K562 (cell line): ENCODE measurements at regions not wholly inside any gene's neighbourhood (a gene's known extent, or its start where the extent isn't known, plus 50 kb on each side); places are given as distances from the start of the nearest gene placed in this dataset.

Experiments
- BRF1 ChIP-seq: IDR thresholded peaks from 3 replicates; pipeline ENCODE4 v1.6.1; 2011; ENCODE audit warnings: borderline replicate concordance, mild to moderate bottlenecking; ENCODE audit not compliant: insufficient read length; ENCODE audit errors: extremely low read depth
- E2F1 ChIP-seq: sonication (generic); formaldehyde crosslinking; IDR thresholded peaks from 2 replicates; pipeline ENCODE4 v1.8.1; 2023; ENCODE audit warnings: mild to moderate bottlenecking, missing genetic modification reagents, moderate library complexity
- KLF10 ChIP-seq: fragments of 250-450 bp; sonication (Bioruptor Pico); IDR thresholded peaks from 2 replicates; pipeline ENCODE4 v1.6.1; 2021; ENCODE audit warnings: matching md5 sums
- POLR2A ChIP-seq: fragments of 450-650 bp; conservative IDR thresholded peaks from 2 replicates; pipeline ENCODE4 v1.6.1; 2016
- ZBTB7A ChIP-seq: IDR thresholded peaks from 2 replicates; pipeline ENCODE4 v1.6.1; 2011; ENCODE audit warnings: low read depth, mild to moderate bottlenecking, low read length, moderate library complexity, borderline replicate concordance; ENCODE audit not compliant: control insufficient read depth
- ZNF143 ChIP-seq: sonication (generic); formaldehyde crosslinking; IDR thresholded peaks from 2 replicates; pipeline ENCODE4 v1.9.0; 2022; ENCODE audit warnings: mild to moderate bottlenecking, missing genetic modification reagents
- TF ChIP-seq, protein P1 (sequence below), 3 experiments: IDR thresholded peaks in 2 of 3; conservative IDR thresholded peaks in 1 of 3; 2 replicates each; pipeline ENCODE4 v1.5.1; 2011 to 2012; ENCODE audit warnings: low read length in 3 of 3, mild to moderate bottlenecking in 3 of 3, control low read depth in 2 of 3, improper control_type of control experiment in 1 of 3, inconsistent platforms in 1 of 3, low read depth in 1 of 3, mixed read lengths in 1 of 3, moderate library complexity in 1 of 3; ENCODE audit not compliant: insufficient read depth in 2 of 3

GRCh38 chr1:244220410-244220809 is 169.3 kb downstream of the ZBTB18 start:
- TF ChIP-seq, protein P1, sequence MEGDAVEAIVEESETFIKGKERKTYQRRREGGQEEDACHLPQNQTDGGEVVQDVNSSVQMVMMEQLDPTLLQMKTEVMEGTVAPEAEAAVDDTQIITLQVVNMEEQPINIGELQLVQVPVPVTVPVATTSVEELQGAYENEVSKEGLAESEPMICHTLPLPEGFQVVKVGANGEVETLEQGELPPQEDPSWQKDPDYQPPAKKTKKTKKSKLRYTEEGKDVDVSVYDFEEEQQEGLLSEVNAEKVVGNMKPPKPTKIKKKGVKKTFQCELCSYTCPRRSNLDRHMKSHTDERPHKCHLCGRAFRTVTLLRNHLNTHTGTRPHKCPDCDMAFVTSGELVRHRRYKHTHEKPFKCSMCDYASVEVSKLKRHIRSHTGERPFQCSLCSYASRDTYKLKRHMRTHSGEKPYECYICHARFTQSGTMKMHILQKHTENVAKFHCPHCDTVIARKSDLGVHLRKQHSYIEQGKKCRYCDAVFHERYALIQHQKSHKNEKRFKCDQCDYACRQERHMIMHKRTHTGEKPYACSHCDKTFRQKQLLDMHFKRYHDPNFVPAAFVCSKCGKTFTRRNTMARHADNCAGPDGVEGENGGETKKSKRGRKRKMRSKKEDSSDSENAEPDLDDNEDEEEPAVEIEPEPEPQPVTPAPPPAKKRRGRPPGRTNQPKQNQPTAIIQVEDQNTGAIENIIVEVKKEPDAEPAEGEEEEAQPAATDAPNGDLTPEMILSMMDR (IDR thresholded peaks at IDR 0.05 in 2 of 3, conservative IDR thresholded peaks at IDR 0.05 in 1 of 3; ENCODE audit: insufficient read depth in 2 of 3, low read depth in 1 of 3, low read length in 3 of 3): no peak
- no peak for TF ChIP-seq KLF10
- no peak for TF ChIP-seq E2F1 (CRISPR knock-in tag)
- TF ChIP-seq BRF1: no peak
- no peak for TF ChIP-seq POLR2A
- no peak for TF ChIP-seq ZNF143 (CRISPR knock-in tag)
- no peak for TF ChIP-seq ZBTB7A
